ENCODE measurements at regions not wholly inside any gene's neighbourhood (a gene's known extent, or its start where the extent isn't known, plus 50 kb on each side); places are given as distances from the start of the nearest gene placed in this dataset.
A peak's percentile ranks its signal among the peaks of the same experiment; 100 is the strongest.
"Not testable (repeated sequence)": the region's sequence is repeated elsewhere in the genome, so short reads cannot be mapped to it uniquely, and the experiment has no call there.

GRCh38 chr4:123603165-123603564, 206.6 kb downstream of the SPRY1 start:
- Histone ChIP-seq H3K4me3 (ENCODE audit: low read depth in 2 of 2, low read length in 1 of 2) (no peak overlapping the region), H3K27me3 (ENCODE audit: insufficient read depth) (no peaks in the 10 kb centered on the region), H4K20me1 (ENCODE audit: insufficient read depth) (no peaks in the 10 kb centered on the region), H3K9ac (no peak overlapping the region), H3K9me2 (no peaks in the 10 kb centered on the region), H3K9me3 (no peaks in the 10 kb centered on the region), H3K79me2 (ENCODE audit: insufficient read depth) (no peaks in the 10 kb centered on the region), H3K27ac (ENCODE audit: low read depth in 2 of 2, low read length in 1 of 2) (no peak overlapping the region), H3K4me1 (ENCODE audit: control insufficient read depth in 1 of 2, insufficient read depth in 2 of 2, low read depth in 1 of 2, low read length in 1 of 2) (peaks cover 8 to 10% of the 10 kb centered on the region in 2 experiments; a peak in 3 of 4 replicates), H3K4me2 (no peak overlapping the region), H2AFZ (ENCODE audit: low read depth) (no peak overlapping the region), H3K36me3 (replicated peaks in 1 of 2; ENCODE audit: control insufficient read depth in 1 of 2, insufficient read depth in 2 of 2, low read length in 1 of 2) (no peaks in the 10 kb centered on the region), H3F3A (replicated peaks; ENCODE audit: insufficient read depth) (no peaks in the 10 kb centered on the region)
- POLR2A ChIA-PET, result no interaction called here
- WGBS (ENCODE audit: low lambda C conversion rate), result 80% methylated on average over 7 of the region's 7 CpGs
- CTCF ChIA-PET, result no interaction called here
- no peak for DNase-seq
- TF ChIP-seq PBX3 (IDR thresholded peaks at IDR 0.05), result no peak
- peak; percentile 81 for TF ChIP-seq NFIC (IDR thresholded peaks at IDR 0.05; ENCODE audit: borderline replicate concordance)

GRCh38 chr4:123605797-123606196, 209.2 kb downstream of the SPRY1 start:
- H4K20me1 ChIP-seq (ENCODE audit: insufficient read depth); H3K27ac ChIP-seq (ENCODE audit: low read depth in 2 of 2, low read length in 1 of 2); H3K9ac ChIP-seq; H3K79me2 ChIP-seq (ENCODE audit: insufficient read depth); H2AFZ ChIP-seq (ENCODE audit: low read depth); DNase-seq; H3K4me1 ChIP-seq (ENCODE audit: control insufficient read depth in 1 of 2, insufficient read depth in 2 of 2, low read depth in 1 of 2, low read length in 1 of 2); CTCF ChIA-PET; H3F3A ChIP-seq (replicated peaks; ENCODE audit: insufficient read depth); H3K9me3 ChIP-seq; H3K4me2 ChIP-seq; H3K9me2 ChIP-seq; POLR2A ChIA-PET; H3K27me3 ChIP-seq (ENCODE audit: insufficient read depth); H3K36me3 ChIP-seq (replicated peaks in 1 of 2; ENCODE audit: control insufficient read depth in 1 of 2, insufficient read depth in 2 of 2, low read length in 1 of 2); H3K4me3 ChIP-seq (ENCODE audit: low read depth in 2 of 2, low read length in 1 of 2): not testable (repeated sequence)
- WGBS (ENCODE audit: low lambda C conversion rate), result 84% methylated on average over 4 of the region's 4 CpGs

GRCh38 chr4:123606336-123606735, 209.7 kb downstream of the SPRY1 start:
- Histone ChIP-seq H3F3A (replicated peaks; ENCODE audit: insufficient read depth) (no peaks in the 10 kb centered on the region), H3K4me3 (ENCODE audit: low read depth in 2 of 2, low read length in 1 of 2) (no peak overlapping the region), H2AFZ (ENCODE audit: low read depth) (no peak overlapping the region), H3K4me2 (no peak overlapping the region), H3K9me2 (no peaks in the 10 kb centered on the region), H3K9ac (no peak overlapping the region), H3K9me3 (no peaks in the 10 kb centered on the region), H4K20me1 (ENCODE audit: insufficient read depth) (no peaks in the 10 kb centered on the region), H3K27ac (ENCODE audit: low read depth in 2 of 2, low read length in 1 of 2) (no peak overlapping the region), H3K79me2 (ENCODE audit: insufficient read depth) (no peaks in the 10 kb centered on the region), H3K27me3 (ENCODE audit: insufficient read depth) (no peaks in the 10 kb centered on the region), H3K36me3 (replicated peaks in 1 of 2; ENCODE audit: control insufficient read depth in 1 of 2, insufficient read depth in 2 of 2, low read length in 1 of 2) (no peaks in the 10 kb centered on the region), H3K4me1 (ENCODE audit: control insufficient read depth in 1 of 2, insufficient read depth in 2 of 2, low read depth in 1 of 2, low read length in 1 of 2) (peaks cover 0 to 2% of the 10 kb centered on the region in 2 experiments; a peak in 1 of 4 replicates)
- ChIA-PET POLR2A (no interaction called here), CTCF (no interaction called here)
- 79% methylated on average over 2 of the region's 2 CpGs for WGBS (ENCODE audit: low lambda C conversion rate)
- DNase-seq, result no peak
- TF ChIP-seq TCF12 (IDR thresholded peaks at IDR 0.05) (no peak), IRF3 (IDR thresholded peaks at IDR 0.05; ENCODE audit: low read depth, low read length) (no peak), TAF1 (IDR thresholded peaks at IDR 0.05; ENCODE audit: borderline replicate concordance, low read depth, low read length) (no peak), CHD2 (IDR thresholded peaks at IDR 0.05; ENCODE audit: low read length, partially characterized antibody) (no peak), GATA2 (CRISPR knock-in tag; IDR thresholded peaks at IDR 0.05) (no peak)

Measured in SK-N-SH (cell line).